PC-3 (cell line): ENCODE measurements at regions not wholly inside any gene's neighbourhood (a gene's known extent, or its start where the extent isn't known, plus 50 kb on each side); places are given as distances from the start of the nearest gene placed in this dataset.
A peak's percentile ranks its signal among the peaks of the same experiment; 100 is the strongest.

Experiments used
- ATAC-seq: fragments of 200-7000 bp; cut with Tn5 transposase; 2 replicates; pipeline ENCODE4 v1.9.1; 2020; ENCODE audit warnings: mild to moderate bottlenecking, moderate library complexity
- BruUV-seq: library from RNA; stranded (reverse); fragments of 400-500 nt; replicated peaks from 2 replicates; lab custom pipeline; 2021; lab: Mats Ljungman, UMichigan
- CTCF ChIA-PET: fragments of 300-600 bp; sonication (Branson Sonifier 250); formaldehyde crosslinking; loops from one replicate; lab custom pipeline; 2022; ENCODE audit warnings: antibody characterized with exemption; lab: Charles Lee
- POLR2A ChIA-PET: fragments of 300-600 bp; sonication (Branson Sonifier 250); formaldehyde crosslinking; loops from one replicate; lab custom pipeline; 2022; ENCODE audit warnings: antibody characterized with exemption; ENCODE audit not compliant: unreplicated experiment; lab: Charles Lee
- DNase-seq: peaks from one replicate; pipeline ENCODE4 v3.0.0-alpha.2; 2015
- H2AFZ ChIP-seq: fragments of 300-600 bp; sonication (generic); 2 replicates; pipeline ENCODE4 v1.6.0; 2016; ENCODE audit warnings: antibody characterized with exemption, low read length
- H3F3A ChIP-seq: fragments of 300-600 bp; sonication (generic); one replicate; pipeline ENCODE4 v1.6.0; 2017; ENCODE audit warnings: antibody characterized with exemption, low read length, control low read depth, mild to moderate bottlenecking; ENCODE audit not compliant: unreplicated experiment
- H3K27ac ChIP-seq: fragments of 300-600 bp; sonication (generic); 2 replicates; pipeline ENCODE4 v1.5.1; 2016; ENCODE audit warnings: mild to moderate bottlenecking, low read length
- H3K27me3 ChIP-seq: fragments of 300-600 bp; sonication (generic); 2 replicates; pipeline ENCODE4 v1.6.1; 2016; ENCODE audit warnings: low read length, mixed read lengths
- H3K36me3 ChIP-seq: fragments of 300-600 bp; sonication (generic); 2 replicates; pipeline ENCODE4 v1.6.1; 2016; ENCODE audit warnings: low read depth, mixed run types, low read length, mixed read lengths
- H3K4me1 ChIP-seq: fragments of 300-600 bp; sonication (generic); 2 replicates; pipeline ENCODE4 v1.5.1; 2016; ENCODE audit warnings: low read length; ENCODE audit not compliant: insufficient read depth
- H3K4me2 ChIP-seq: fragments of 300-600 bp; sonication (generic); 2 replicates; pipeline ENCODE4 v1.6.0; 2016; ENCODE audit warnings: low read length
- H3K4me3 ChIP-seq: fragments of 300-600 bp; sonication (generic); 2 replicates; pipeline ENCODE4 v1.5.1; 2016; ENCODE audit warnings: mild to moderate bottlenecking, low read length, mixed read lengths
- H3K79me2 ChIP-seq: fragments of 300-600 bp; sonication (generic); 2 replicates; pipeline ENCODE4 v1.6.1; 2017; ENCODE audit warnings: low read length, mixed read lengths
- H3K9ac ChIP-seq: fragments of 300-600 bp; sonication (generic); 2 replicates; pipeline ENCODE4 v1.6.0; 2016; ENCODE audit warnings: mild to moderate bottlenecking, low read length
- H3K9me2 ChIP-seq: fragments of 300-600 bp; sonication (generic); replicated peaks from 2 replicates; pipeline ENCODE4 v1.6.1; 2016; ENCODE audit warnings: mixed run types, low read length, mixed read lengths
- H3K9me3 ChIP-seq: fragments of 300-600 bp; sonication (generic); 2 replicates; pipeline ENCODE4 v1.6.1; 2016; ENCODE audit warnings: low read length, mixed read lengths
- H4K20me1 ChIP-seq: fragments of 300-600 bp; sonication (generic); 2 replicates; pipeline ENCODE4 v1.6.1; 2016; ENCODE audit warnings: low read length, mixed read lengths
- EZH2 ChIP-seq: fragments of 300-600 bp; sonication (generic); IDR thresholded peaks from one replicate; pipeline ENCODE4 v1.6.1; 2017; ENCODE audit warnings: antibody characterized with exemption, mild to moderate bottlenecking, low read length; ENCODE audit not compliant: unreplicated experiment
- EZH2phosphoT487 ChIP-seq: fragments of 300-600 bp; sonication (generic); IDR thresholded peaks from 2 replicates; pipeline ENCODE4 v1.6.1; 2018; ENCODE audit warnings: mild to moderate bottlenecking, antibody characterized with exemption, low read length, borderline replicate concordance
- intact Hi-C: fragments of 100-400 bp; cut with micrococcal nuclease; formaldehyde crosslinking; loops from 2 replicates; pipeline ENCODE4 v1.9.0; 2023
- TF ChIP-seq, protein P1 (sequence below): fragments of 300-600 bp; sonication (generic); conservative IDR thresholded peaks from 2 replicates; pipeline ENCODE4 v1.5.1; 2017; ENCODE audit warnings: antibody characterized with exemption, low read depth, mild to moderate bottlenecking, low read length

- Histone ChIP-seq H4K20me1 (no peaks in the 10 kb centered on the region), H3K9me2 (no peaks in the 10 kb centered on the region), H3K9ac (no peak overlapping the region), H3K9me3 (peaks cover 20% of the 10 kb centered on the region), H2AFZ (no peak overlapping the region), H3K4me1 (no peaks in the 10 kb centered on the region), H3K4me2 (no peak overlapping the region), H3K36me3 (no peaks in the 10 kb centered on the region; the same call in 1 of the 2 replicates), H3F3A (no peaks in the 10 kb centered on the region), H3K4me3 (no peak overlapping the region), H3K27ac (no peak overlapping the region), H3K27me3 (no peaks in the 10 kb centered on the region), H3K79me2 (no peaks in the 10 kb centered on the region)
- TF ChIP-seq EZH2phosphoT487: no peak
- TF ChIP-seq, protein P1, sequence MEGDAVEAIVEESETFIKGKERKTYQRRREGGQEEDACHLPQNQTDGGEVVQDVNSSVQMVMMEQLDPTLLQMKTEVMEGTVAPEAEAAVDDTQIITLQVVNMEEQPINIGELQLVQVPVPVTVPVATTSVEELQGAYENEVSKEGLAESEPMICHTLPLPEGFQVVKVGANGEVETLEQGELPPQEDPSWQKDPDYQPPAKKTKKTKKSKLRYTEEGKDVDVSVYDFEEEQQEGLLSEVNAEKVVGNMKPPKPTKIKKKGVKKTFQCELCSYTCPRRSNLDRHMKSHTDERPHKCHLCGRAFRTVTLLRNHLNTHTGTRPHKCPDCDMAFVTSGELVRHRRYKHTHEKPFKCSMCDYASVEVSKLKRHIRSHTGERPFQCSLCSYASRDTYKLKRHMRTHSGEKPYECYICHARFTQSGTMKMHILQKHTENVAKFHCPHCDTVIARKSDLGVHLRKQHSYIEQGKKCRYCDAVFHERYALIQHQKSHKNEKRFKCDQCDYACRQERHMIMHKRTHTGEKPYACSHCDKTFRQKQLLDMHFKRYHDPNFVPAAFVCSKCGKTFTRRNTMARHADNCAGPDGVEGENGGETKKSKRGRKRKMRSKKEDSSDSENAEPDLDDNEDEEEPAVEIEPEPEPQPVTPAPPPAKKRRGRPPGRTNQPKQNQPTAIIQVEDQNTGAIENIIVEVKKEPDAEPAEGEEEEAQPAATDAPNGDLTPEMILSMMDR: no peak
- TF ChIP-seq EZH2: no peak
- CTCF ChIA-PET: no interaction called here
- peak; percentile 10 for DNase-seq
- ATAC-seq: no peak
- no TSS peak for BruUV-seq
- intact Hi-C loops: no loop called here
- POLR2A ChIA-PET: no interaction called here
Observed at GRCh38 chr1:233561708-233562426, 52.0 kb upstream of the KCNK1 start.
